ENCODE measurements at regions not wholly inside any gene's neighbourhood (a gene's known extent, or its start where the extent isn't known, plus 50 kb on each side); places are given as distances from the start of the nearest gene placed in this dataset.

- Histone ChIP-seq H3K4me1 (ENCODE audit: control insufficient read depth, insufficient read depth, low read length) (no peaks in the 10 kb centered on the region), H3K4me3 (ENCODE audit: low read length) (no peak overlapping the region), H3K27me3 (ENCODE audit: control insufficient read depth, insufficient read depth) (no peaks in the 10 kb centered on the region), H3K27ac (ENCODE audit: low read length) (no peak overlapping the region), H3K9me3 (ENCODE audit: control insufficient read depth, low read length) (no peaks in the 10 kb centered on the region)
- no peak for DNase-seq
- WGBS, result 43% methylated on average over 2 of the region's 2 CpGs
- no peak for ATAC-seq
- intact Hi-C loops (cut with DNase I), result loop anchor here in 2 of 4 donors (5.0 to 10.0 kb wide), 2 partner anchors 516 to 683 kb away; no protein-coding TSS in a partner anchor
These were observed 82.6 kb upstream of the BMP5 start for GRCh38 chr6:55957961-55958422.

- Histone ChIP-seq H3K4me1 (ENCODE audit: control insufficient read depth, insufficient read depth, low read length) (no peaks in the 10 kb centered on the region), H3K9me3 (ENCODE audit: control insufficient read depth, low read length) (no peaks in the 10 kb centered on the region), H3K4me3 (ENCODE audit: low read length) (no peak overlapping the region), H3K27me3 (ENCODE audit: control insufficient read depth, insufficient read depth) (no peaks in the 10 kb centered on the region), H3K27ac (ENCODE audit: low read length) (no peak overlapping the region)
- ATAC-seq (no peak), DNase-seq (no peak)
- intact Hi-C loops (cut with DNase I), result loop anchor here in 2 of 4 donors (5.0 to 10.0 kb wide), 2 partner anchors 513 to 681 kb away; no protein-coding TSS in a partner anchor
- WGBS, result 66% methylated on average over 1 of the region's 1 CpG
These were observed 80.3 kb upstream of the BMP5 start for GRCh38 chr6:55955684-55956083.

- intact Hi-C loops (cut with DNase I), result loop anchor here in 2 of 4 donors (10.0 kb wide), 1 partner anchor 680 kb away; no protein-coding TSS in a partner anchor
- Histone ChIP-seq H3K27ac (ENCODE audit: low read length) (no peak overlapping the region), H3K4me1 (ENCODE audit: control insufficient read depth, insufficient read depth, low read length) (no peaks in the 10 kb centered on the region), H3K9me3 (ENCODE audit: control insufficient read depth, low read length) (no peaks in the 10 kb centered on the region), H3K27me3 (ENCODE audit: control insufficient read depth, insufficient read depth) (no peaks in the 10 kb centered on the region), H3K4me3 (ENCODE audit: low read length) (no peak overlapping the region)
- DNase-seq, result no peak
- no peak for ATAC-seq
These were observed 79.0 kb upstream of the BMP5 start for GRCh38 chr6:55954436-55954835.

- WGBS, result 24% methylated on average over 7 of the region's 7 CpGs
- intact Hi-C loops (cut with DNase I), result loop anchor here in 2 of 4 donors (10.0 kb wide), 1 partner anchor 679 kb away; no protein-coding TSS in a partner anchor
- Histone ChIP-seq H3K4me3 (ENCODE audit: low read length) (peak overlapping the region; percentile 56), H3K27me3 (ENCODE audit: control insufficient read depth, insufficient read depth) (no peaks in the 10 kb centered on the region), H3K4me1 (ENCODE audit: control insufficient read depth, insufficient read depth, low read length) (no peaks in the 10 kb centered on the region), H3K27ac (ENCODE audit: low read length) (no peak overlapping the region), H3K9me3 (ENCODE audit: control insufficient read depth, low read length) (no peaks in the 10 kb centered on the region)
- DNase-seq (no peak), ATAC-seq (peak; percentile 62 to 68)
These were observed 77.9 kb upstream of the BMP5 start for GRCh38 chr6:55953335-55953734.

- ATAC-seq (no peak), DNase-seq (peak in 2 of 3 donors; percentile 25 to 37)
- Histone ChIP-seq H3K9me3 (ENCODE audit: control insufficient read depth, low read length) (no peaks in the 10 kb centered on the region), H3K4me3 (ENCODE audit: low read length) (no peak overlapping the region), H3K4me1 (ENCODE audit: control insufficient read depth, insufficient read depth, low read length) (no peaks in the 10 kb centered on the region), H3K27ac (ENCODE audit: low read length) (no peak overlapping the region), H3K27me3 (ENCODE audit: control insufficient read depth, insufficient read depth) (no peaks in the 10 kb centered on the region)
- 96% methylated on average over 26 of the region's 26 CpGs for WGBS
- intact Hi-C loops (cut with DNase I), result loop anchor here in 2 of 4 donors (10.0 kb wide), 1 partner anchor 675 kb away; no protein-coding TSS in a partner anchor
These were observed 74.9 kb upstream of the BMP5 start for GRCh38 chr6:55950071-55950814.

GRCh38 chr6:55943329-55943728 lies 67.9 kb upstream of the BMP5 start:
- Histone ChIP-seq H3K4me1 (ENCODE audit: control insufficient read depth, insufficient read depth, low read length) (no peaks in the 10 kb centered on the region), H3K9me3 (ENCODE audit: control insufficient read depth, low read length) (no peaks in the 10 kb centered on the region), H3K27me3 (ENCODE audit: control insufficient read depth, insufficient read depth) (no peaks in the 10 kb centered on the region), H3K27ac (ENCODE audit: low read length) (no peak overlapping the region), H3K4me3 (ENCODE audit: low read length) (no peak overlapping the region)
- WGBS, result 71% methylated on average over 3 of the region's 3 CpGs
- intact Hi-C loops (cut with DNase I), result loop anchor here in 1 of 4 donors (10.0 kb wide), 1 partner anchor 499 kb away; no protein-coding TSS in a partner anchor
- no peak for DNase-seq
- no peak for ATAC-seq

GRCh38 chr6:55941702-55942101 lies 66.3 kb upstream of the BMP5 start:
- H3K27ac ChIP-seq (ENCODE audit: low read length), result no peak overlapping the region
- ATAC-seq, result no peak
- WGBS, result 67% methylated on average over 2 of the region's 2 CpGs
- DNase-seq, result no peak
- no peak overlapping the region for H3K4me3 ChIP-seq (ENCODE audit: low read length)
- H3K27me3 ChIP-seq (ENCODE audit: control insufficient read depth, insufficient read depth), result no peaks in the 10 kb centered on the region
- no peaks in the 10 kb centered on the region for H3K4me1 ChIP-seq (ENCODE audit: control insufficient read depth, insufficient read depth, low read length)
- intact Hi-C loops (cut with DNase I), result loop anchor here in 1 of 4 donors (10.0 kb wide), 1 partner anchor 497 kb away; no protein-coding TSS in a partner anchor
- no peaks in the 10 kb centered on the region for H3K9me3 ChIP-seq (ENCODE audit: control insufficient read depth, low read length)

- no peak overlapping the region for H3K27ac ChIP-seq (ENCODE audit: low read length)
- ATAC-seq, result no peak
- no peak overlapping the region for H3K4me3 ChIP-seq (ENCODE audit: low read length)
- WGBS, result 69% methylated on average over 4 of the region's 4 CpGs
- H3K4me1 ChIP-seq (ENCODE audit: control insufficient read depth, insufficient read depth, low read length), result no peaks in the 10 kb centered on the region
- H3K9me3 ChIP-seq (ENCODE audit: control insufficient read depth, low read length), result no peaks in the 10 kb centered on the region
- no peak for DNase-seq
- H3K27me3 ChIP-seq (ENCODE audit: control insufficient read depth, insufficient read depth), result no peaks in the 10 kb centered on the region
- intact Hi-C loops (cut with DNase I), result no loop called here
These were observed 62.7 kb upstream of the BMP5 start for GRCh38 chr6:55937951-55938690.

- ATAC-seq, result no peak
- intact Hi-C loops (cut with DNase I), result no loop called here
- no peak overlapping the region for H3K4me3 ChIP-seq (ENCODE audit: low read length)
- no peaks in the 10 kb centered on the region for H3K4me1 ChIP-seq (ENCODE audit: control insufficient read depth, insufficient read depth, low read length)
- no peaks in the 10 kb centered on the region for H3K9me3 ChIP-seq (ENCODE audit: control insufficient read depth, low read length)
- no peaks in the 10 kb centered on the region for H3K27me3 ChIP-seq (ENCODE audit: control insufficient read depth, insufficient read depth)
- WGBS, result 82% methylated on average over 5 of the region's 5 CpGs
- no peak for DNase-seq
- H3K27ac ChIP-seq (ENCODE audit: low read length), result no peak overlapping the region
These were observed 62.0 kb upstream of the BMP5 start for GRCh38 chr6:55937261-55937947.

GRCh38 chr6:55931101-55931500 lies 55.7 kb upstream of the BMP5 start:
- intact Hi-C loops (cut with DNase I), result no loop called here
- 57% methylated on average over 3 of the region's 3 CpGs for WGBS

More at GRCh38 chr6:55931101-55931500, 55.7 kb upstream of the BMP5 start:
- ATAC-seq (no peak), DNase-seq (no peak)
- H3K4me1 ChIP-seq (ENCODE audit: control insufficient read depth, insufficient read depth, low read length), result no peaks in the 10 kb centered on the region
- H3K4me3 ChIP-seq (ENCODE audit: low read length), result no peak overlapping the region
- H3K27ac ChIP-seq (ENCODE audit: low read length), result no peak overlapping the region
- no peaks in the 10 kb centered on the region for H3K27me3 ChIP-seq (ENCODE audit: control insufficient read depth, insufficient read depth)
- H3K9me3 ChIP-seq (ENCODE audit: control insufficient read depth, low read length), result no peaks in the 10 kb centered on the region
